Activated naive CD8-positive, alpha-beta T cell (primary cell): ENCODE measurements at regions not wholly inside any gene's neighbourhood (a gene's known extent, or its start where the extent isn't known, plus 50 kb on each side); places are given as distances from the start of the nearest gene placed in this dataset.
"Not testable (repeated sequence)": the region's sequence is repeated elsewhere in the genome, so short reads cannot be mapped to it uniquely, and the experiment has no call there.

Experiments
- H3K27ac Mint-ChIP-seq: one replicate; pipeline ENCODE4 v1.8.0; 2021; ENCODE audit warnings: mixed read lengths
- H3K27me3 Mint-ChIP-seq: one replicate; pipeline ENCODE4 v1.8.0; 2021; ENCODE audit warnings: mixed read lengths
- H3K36me3 Mint-ChIP-seq: one replicate; pipeline ENCODE4 v1.8.0; 2021; ENCODE audit warnings: mixed read lengths
- H3K4me1 Mint-ChIP-seq: one replicate; pipeline ENCODE4 v1.8.0; 2021; ENCODE audit warnings: low read depth, mixed read lengths
- H3K4me3 Mint-ChIP-seq: one replicate; pipeline ENCODE4 v1.8.0; 2021; ENCODE audit warnings: mild to moderate bottlenecking, mixed read lengths
- H3K9me3 Mint-ChIP-seq: one replicate; pipeline ENCODE4 v1.8.0; 2021; ENCODE audit warnings: low read depth, mixed read lengths

DNA sequence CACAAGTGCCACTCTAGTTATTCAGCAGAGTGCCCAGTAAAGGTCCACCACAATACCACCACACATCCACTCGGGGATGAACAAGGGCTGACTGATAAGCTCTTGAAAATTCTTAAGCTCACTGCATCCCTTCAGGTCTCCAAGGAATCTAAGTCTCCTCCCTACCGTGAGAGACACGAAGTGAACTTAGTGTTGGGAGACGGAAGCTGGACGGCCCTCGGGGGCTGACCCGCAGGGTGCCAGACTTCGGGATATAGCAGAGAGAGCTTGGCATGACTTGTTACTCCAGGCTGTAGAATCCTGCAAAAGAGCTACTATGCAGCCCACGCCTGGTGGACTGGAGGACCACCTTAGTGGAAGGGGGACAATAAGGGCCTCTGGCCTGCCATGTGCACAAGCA lies 75.1 kb downstream of the LYZL1 start:
- H3K27me3 Mint-ChIP-seq, H3K4me3 Mint-ChIP-seq, H3K9me3 Mint-ChIP-seq, H3K4me1 Mint-ChIP-seq, H3K36me3 Mint-ChIP-seq, H3K27ac Mint-ChIP-seq: not testable (repeated sequence)

DNA sequence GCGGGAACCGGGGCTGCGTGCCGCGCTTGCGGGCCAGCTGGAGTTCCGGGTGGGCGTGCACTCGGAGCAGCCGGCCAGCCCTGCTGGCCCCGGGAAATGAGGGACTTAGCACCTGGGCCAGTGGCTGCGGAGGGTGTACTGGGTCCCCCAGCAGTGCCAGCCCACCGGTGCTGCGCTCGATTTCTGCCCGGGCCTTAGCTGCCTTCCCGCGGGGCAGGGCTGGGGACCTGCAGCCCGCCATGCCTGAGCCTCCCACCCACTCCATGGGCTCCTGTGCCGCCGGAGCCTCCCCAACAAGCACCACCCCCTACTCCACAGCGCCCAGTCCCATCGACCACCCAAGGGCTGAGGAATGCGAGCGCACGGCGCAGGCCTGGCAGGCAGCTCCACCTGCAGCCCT lies 77.3 kb downstream of the LYZL1 start:
- H3K36me3 Mint-ChIP-seq, H3K9me3 Mint-ChIP-seq, H3K4me3 Mint-ChIP-seq, H3K27ac Mint-ChIP-seq, H3K4me1 Mint-ChIP-seq, H3K27me3 Mint-ChIP-seq: not testable (repeated sequence)

DNA sequence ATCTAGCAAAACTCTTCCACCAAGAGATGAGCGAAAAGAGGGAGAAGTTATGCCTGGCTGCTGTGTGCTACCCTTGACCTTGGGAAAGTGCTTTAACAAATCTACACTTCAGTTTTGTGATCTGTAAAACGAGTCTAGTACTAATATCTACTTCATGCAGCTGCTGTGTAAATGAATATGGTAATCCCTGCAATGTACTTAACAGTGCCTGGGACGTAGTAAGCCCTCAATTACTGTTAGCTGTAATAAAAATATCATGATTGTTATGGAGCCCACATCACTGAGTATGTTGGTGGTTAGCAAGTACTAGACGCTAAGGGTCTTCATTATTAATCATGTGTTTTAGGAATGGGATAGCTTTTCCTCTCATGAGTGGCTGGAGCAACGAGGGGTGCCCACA lies 80.5 kb downstream of the LYZL1 start:
- H3K27ac Mint-ChIP-seq, result no peak overlapping the region
- peaks cover 5% of the 10 kb centered on the region for H3K27me3 Mint-ChIP-seq
- no peak overlapping the region for H3K4me3 Mint-ChIP-seq
- no peaks in the 10 kb centered on the region for H3K9me3 Mint-ChIP-seq
- H3K4me1 Mint-ChIP-seq, result no peaks in the 10 kb centered on the region
- no peaks in the 10 kb centered on the region for H3K36me3 Mint-ChIP-seq

DNA sequence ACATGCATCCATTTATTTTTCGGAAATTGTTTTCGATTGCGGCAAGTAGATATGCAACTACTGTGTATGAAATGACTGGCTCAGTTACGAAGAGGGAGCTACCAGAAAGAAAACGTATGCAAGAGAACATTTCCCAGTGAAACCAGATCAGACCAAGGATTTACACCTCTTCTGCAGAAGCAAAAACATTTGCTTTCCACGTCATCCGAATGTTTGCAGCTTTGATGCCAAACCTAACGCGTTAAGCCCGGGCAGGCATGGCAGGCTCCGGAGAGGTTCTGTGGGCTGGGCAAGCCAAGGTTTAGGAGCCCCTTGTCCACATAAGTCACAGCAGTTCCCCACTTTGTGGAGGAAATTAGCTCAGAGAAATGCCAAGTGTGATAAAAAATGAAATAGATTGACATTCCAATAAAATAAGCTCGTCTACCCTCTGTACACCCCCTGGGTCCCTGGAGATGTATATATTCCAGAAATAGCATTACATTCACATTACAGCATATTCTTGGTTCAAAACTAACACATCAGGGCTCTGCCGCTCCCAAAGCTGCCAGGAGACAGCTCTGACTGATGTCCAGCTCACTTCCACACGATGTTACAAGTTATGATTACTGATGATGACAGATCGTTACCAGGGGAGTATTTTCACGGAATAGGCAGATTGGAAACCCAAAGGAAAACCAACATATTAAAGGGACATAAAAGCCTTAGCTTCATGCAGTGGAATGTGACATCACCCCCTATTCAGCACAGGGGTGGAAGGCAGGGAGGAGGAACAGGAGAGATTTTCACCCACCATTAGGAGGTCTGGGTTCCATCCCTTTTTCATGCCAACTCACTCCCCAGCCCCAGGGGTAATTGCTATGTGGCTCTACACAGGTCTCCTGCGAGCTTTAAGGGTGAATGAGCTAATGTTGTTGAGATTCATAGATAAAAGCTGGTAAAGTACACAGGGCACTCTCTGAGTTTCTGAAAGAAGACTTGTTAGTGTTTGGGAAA lies 81.5 kb downstream of the LYZL1 start:
- Mint-ChIP-seq H3K36me3 (no peaks in the 10 kb centered on the region), H3K4me1 (no peaks in the 10 kb centered on the region), H3K27me3 (peaks cover 5% of the 10 kb centered on the region), H3K9me3 (no peaks in the 10 kb centered on the region), H3K27ac (no peak overlapping the region), H3K4me3 (no peak overlapping the region)

DNA sequence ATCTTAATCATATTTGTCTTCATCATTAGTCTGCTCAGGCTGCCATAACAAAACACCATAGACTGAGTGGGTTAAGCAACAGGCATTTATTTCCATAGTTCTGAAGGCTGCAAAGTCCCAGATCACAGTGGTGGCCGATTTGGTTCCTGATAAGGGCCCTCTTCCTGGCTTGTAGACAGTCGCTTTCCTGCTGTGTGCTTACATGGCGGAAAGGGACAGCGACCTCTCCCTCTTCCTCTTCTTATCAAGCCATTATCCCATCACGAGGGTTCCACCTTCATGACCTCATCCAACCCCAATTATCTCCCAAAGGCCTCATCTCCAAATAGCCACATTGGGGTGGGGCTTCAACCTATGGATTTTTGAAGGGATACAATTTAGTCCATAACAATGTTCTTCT lies 84.0 kb downstream of the LYZL1 start:
- Mint-ChIP-seq H3K9me3 (no peaks in the 10 kb centered on the region), H3K4me3 (no peak overlapping the region), H3K27me3 (peaks cover 5% of the 10 kb centered on the region), H3K36me3 (no peaks in the 10 kb centered on the region), H3K4me1 (no peaks in the 10 kb centered on the region), H3K27ac (no peak overlapping the region)

DNA sequence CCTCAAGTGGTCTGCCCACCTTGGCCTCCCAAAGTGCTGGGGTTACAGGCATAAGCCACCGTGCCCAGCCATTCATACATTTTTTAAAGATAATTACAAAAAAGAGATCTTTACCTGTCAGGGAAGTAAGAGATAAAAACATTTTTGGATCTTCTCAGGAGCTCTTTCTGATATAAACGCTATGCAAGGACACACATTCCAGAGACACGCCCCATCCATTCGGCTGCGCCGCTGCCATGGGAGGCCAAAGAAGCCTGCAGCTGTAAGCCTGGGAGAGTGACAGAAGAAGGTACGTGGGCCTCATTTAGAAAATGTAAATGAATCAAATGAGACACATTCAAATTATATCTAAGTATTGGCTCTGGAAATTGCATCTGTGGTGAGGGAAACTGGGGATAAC lies 85.3 kb downstream of the LYZL1 start:
- H3K27ac Mint-ChIP-seq, result no peak overlapping the region
- peaks cover 5% of the 10 kb centered on the region for H3K27me3 Mint-ChIP-seq
- H3K4me3 Mint-ChIP-seq, result no peak overlapping the region
- H3K36me3 Mint-ChIP-seq, result no peaks in the 10 kb centered on the region
- no peaks in the 10 kb centered on the region for H3K9me3 Mint-ChIP-seq
- no peaks in the 10 kb centered on the region for H3K4me1 Mint-ChIP-seq

DNA sequence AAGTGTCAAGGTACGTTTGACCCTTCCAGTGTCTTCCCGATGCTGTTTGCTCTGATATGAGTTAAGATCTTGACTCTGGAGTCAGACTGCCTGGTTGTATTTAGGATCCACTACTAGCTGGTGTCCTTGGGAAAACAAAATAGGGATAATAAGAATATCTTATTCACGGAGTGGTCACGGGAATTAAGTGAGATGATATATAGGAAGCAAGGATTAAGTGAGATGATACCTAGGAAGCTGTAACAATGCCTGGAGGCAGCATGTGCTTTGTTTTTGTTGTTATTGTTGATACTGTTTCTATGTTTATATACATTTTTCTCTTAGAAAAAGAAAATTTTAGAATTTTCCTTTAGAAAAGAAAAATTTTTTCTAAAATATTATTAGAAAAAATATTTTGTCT lies 87.0 kb downstream of the LYZL1 start:
- Mint-ChIP-seq H3K4me1 (peaks cover 10% of the 10 kb centered on the region), H3K27me3 (no peaks in the 10 kb centered on the region), H3K4me3 (no peak overlapping the region)

DNA sequence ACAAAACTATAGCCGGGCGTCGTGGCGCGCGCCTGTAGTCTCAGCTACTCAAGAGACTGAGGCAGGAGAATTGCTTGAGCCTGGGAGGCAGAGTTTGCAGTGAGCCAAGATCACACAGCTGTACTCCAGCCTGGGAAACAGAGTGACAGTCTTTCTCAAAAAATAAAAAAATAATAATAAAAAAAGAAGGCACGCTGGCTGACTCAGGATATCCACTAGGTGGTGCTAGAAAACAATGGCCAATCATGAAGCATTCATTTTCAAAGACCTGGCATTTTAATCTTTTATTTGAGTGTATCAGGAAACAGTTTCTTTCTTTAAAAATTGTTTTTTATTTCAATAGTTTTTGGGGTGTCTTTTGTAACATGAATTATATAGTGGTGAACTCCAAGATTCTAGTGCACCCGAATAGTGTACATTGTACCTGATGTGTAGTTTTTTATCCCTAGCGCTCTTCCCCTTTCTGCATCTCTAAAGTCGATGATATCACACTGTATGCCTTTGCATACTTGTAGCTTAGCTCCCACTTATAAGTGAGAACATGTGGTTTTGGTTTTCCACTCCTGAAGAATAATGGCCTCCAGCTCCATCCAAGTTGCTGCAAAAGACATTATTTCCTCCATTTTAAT lies 88.6 kb downstream of the LYZL1 start:
- no peak overlapping the region for H3K27ac Mint-ChIP-seq
- H3K4me3 Mint-ChIP-seq, result no peak overlapping the region
- H3K36me3 Mint-ChIP-seq, result no peaks in the 10 kb centered on the region
- H3K4me1 Mint-ChIP-seq, result peaks cover 10% of the 10 kb centered on the region
- H3K27me3 Mint-ChIP-seq, result no peaks in the 10 kb centered on the region
- no peaks in the 10 kb centered on the region for H3K9me3 Mint-ChIP-seq

More for the DNA sequence above, 87.0 kb downstream of the LYZL1 start:
- H3K36me3 Mint-ChIP-seq, result no peaks in the 10 kb centered on the region
- H3K9me3 Mint-ChIP-seq, result no peaks in the 10 kb centered on the region
- H3K27ac Mint-ChIP-seq, result no peak overlapping the region

DNA sequence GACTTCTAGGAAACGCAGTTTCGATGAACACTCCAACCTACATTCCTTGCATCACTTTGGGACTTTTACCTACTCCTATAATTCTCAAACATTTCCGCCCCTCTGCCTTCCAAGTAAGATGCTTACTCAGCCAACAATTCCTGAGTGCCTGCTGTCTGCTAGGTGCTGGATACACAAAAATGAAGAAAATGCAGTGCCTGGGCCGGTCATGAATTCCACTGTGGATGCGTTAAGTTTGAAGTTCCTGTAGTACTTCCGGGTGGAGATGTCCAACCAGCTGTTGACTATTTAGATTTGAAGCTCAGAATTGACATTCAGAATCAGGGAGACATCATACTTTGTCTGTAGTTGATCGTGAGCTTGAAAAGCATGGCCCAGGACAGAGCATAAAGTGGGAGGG lies 89.2 kb downstream of the LYZL1 start:
- Mint-ChIP-seq H3K4me3 (no peak overlapping the region), H3K27me3 (no peaks in the 10 kb centered on the region), H3K9me3 (no peaks in the 10 kb centered on the region), H3K4me1 (peaks cover 10% of the 10 kb centered on the region), H3K36me3 (no peaks in the 10 kb centered on the region), H3K27ac (no peak overlapping the region)

DNA sequence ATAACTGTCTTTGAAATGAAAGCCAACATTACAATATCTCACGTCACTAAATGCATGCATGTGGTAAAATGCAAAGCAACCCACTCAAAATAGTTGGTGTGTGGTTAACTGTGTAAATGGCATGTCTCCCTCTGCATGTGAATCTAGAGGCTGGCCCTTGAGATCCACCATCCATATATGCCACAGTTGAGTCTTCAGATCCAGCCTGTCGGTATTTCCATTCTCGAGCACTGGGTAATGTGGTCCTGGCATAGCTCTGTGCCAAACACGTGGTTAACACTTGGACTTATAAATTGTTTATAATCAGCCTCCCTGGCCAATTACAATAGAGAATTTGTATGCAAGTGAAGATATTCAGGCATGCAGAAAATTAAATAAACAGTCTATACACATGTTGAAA lies 90.3 kb downstream of the LYZL1 start:
- Mint-ChIP-seq H3K27ac (no peak overlapping the region), H3K27me3 (no peaks in the 10 kb centered on the region), H3K4me3 (no peak overlapping the region), H3K36me3 (no peaks in the 10 kb centered on the region), H3K4me1 (peaks cover 10% of the 10 kb centered on the region), H3K9me3 (no peaks in the 10 kb centered on the region)

DNA sequence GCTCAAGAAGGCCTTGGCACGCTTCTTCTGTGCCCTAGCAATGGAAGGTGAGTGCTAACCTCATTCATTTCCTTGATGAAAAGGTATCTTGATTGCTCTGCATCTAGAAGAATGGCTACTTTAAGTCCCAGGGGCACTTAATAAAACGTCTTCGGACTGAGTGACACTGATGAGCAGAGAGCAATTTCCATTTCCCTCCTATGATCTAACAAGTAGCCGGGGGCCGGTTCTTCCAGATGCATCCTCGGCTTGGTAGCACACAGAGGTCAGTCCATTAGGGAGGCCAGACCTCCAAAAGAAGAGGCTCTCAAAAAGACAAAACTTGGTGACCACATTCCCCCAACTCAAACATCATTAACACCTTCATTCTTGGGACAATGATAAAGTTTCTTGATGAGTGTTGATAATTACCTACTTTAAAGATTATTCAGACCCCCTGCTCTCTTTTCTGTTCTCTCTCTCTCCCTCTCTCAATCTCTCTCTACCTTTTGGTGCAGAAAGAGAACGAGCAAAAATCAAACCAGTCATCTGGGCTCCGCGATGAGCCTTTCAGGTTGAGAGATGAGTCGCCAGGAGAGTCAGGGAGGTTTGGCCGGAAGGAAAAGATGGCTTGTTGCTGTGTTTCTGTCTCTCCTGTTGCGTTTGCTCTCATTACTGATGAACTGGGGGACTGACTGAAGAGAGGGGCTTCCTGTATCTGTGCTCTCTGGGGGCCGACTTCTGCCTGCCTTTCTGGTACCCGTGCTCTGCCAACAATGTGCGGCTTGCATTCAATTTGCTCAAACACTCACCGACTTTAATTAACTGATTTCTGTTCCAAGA lies 91.1 kb downstream of the LYZL1 start:
- H3K27ac Mint-ChIP-seq, H3K9me3 Mint-ChIP-seq, H3K27me3 Mint-ChIP-seq, H3K36me3 Mint-ChIP-seq: not testable (repeated sequence)
- peaks cover 10% of the 10 kb centered on the region for H3K4me1 Mint-ChIP-seq
- peak overlapping the region; percentile 39 for H3K4me3 Mint-ChIP-seq

DNA sequence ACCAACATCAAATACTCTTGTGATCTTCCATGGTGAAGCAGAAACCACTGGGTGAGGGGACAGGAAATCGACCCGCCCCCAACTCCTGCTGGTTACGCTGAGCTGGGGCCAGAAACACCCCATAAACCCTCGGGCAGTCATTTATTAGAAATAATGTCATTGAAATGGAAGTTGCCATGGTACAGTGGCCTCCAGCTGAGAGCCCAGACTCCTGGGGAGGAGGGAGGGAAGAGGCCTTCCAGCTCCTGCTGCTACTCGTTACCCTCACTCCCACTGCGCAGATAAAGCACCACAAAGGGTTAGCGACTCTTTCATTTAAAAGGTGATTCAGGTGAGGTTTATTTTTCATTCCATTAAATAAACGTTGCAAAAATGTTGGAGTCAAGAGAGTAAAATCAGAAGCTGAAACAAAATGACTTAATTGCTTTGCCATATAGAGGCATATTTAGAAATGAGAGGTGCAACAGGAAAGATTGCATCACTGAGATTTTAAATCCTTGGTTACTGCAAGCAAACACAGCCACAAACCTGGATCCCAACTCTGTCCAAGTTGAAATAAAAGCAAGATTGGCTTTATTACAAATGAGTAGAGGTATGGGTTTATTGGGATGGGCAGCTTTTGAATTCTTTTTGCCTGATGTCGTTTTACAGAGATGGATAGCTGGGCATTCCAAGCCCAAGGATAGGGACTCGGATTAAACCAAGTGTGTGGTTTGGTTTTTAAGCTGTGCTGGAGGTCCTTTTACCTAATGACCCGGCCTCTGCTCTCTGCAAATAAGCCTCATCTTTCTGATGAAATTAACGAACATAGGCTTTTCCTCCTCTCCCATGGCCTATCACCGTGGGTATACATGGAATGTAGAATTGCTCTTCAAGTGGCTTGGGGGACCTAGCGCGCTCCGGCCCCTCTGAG lies 92.0 kb downstream of the LYZL1 start:
- H3K36me3 Mint-ChIP-seq, H3K27ac Mint-ChIP-seq, H3K9me3 Mint-ChIP-seq, H3K27me3 Mint-ChIP-seq: not testable (repeated sequence)
- Mint-ChIP-seq H3K4me3 (peak overlapping the region; percentile 39), H3K4me1 (peaks cover 10% of the 10 kb centered on the region)

DNA sequence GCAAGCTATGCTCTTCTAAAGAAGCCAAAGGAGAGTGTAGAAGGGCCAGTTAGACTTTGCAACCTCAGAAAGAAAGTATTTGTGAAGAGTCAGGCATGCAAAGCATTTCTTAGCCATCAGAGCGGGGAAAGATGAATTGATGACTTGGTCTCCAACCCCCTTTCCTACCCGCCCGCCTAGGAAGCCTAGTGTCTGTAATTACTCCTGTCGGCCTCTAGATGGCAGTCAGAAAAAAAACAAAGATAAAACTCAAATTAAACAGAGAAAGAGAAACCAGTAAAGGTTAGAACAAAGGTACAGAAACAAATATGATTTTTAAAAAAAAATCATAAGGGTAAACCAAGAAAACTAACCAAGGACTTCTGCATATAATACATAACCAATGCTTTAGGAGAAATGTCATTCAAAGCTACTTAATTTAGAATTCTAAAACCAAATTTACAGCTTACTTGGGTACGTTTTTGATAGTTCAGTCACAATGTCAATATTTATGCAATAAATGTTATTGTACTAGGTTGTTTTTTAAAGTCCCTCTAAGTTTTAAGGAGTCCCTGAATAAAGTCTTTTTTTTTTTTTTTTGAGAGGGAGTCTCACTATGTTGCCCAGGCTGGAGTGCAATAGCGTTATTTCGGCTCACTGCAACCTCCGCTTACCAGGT lies 97.6 kb downstream of the LYZL1 start:
- Mint-ChIP-seq H3K4me1 (no peaks in the 10 kb centered on the region), H3K27ac (no peak overlapping the region), H3K27me3 (no peaks in the 10 kb centered on the region), H3K36me3 (no peaks in the 10 kb centered on the region), H3K9me3 (no peaks in the 10 kb centered on the region), H3K4me3 (no peak overlapping the region)

DNA sequence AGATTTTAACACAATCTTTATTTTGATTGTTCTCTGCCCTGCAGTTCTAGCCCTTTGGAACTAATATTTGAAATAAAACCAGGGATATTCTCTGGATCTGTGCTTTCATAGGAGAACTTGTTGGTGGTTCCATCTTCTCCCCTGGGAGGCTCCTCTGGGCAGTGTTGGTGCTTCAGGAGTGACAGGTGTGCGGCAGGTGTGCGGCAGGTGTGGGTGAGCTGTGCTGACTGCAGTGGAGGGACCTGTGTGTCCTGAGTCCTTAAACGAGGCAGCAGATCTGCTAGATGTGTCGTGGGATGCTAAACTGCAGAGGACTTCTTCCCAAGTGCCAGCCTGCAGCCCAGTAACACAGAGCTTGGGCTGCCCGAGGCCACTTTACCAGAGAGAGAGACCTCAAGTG lies 98.4 kb downstream of the LYZL1 start:
- Mint-ChIP-seq H3K27ac (no peak overlapping the region), H3K9me3 (no peaks in the 10 kb centered on the region), H3K27me3 (no peaks in the 10 kb centered on the region), H3K4me1 (no peaks in the 10 kb centered on the region), H3K36me3 (no peaks in the 10 kb centered on the region), H3K4me3 (no peak overlapping the region)
